ENCODE measurements at regions not wholly inside any gene's neighbourhood (a gene's known extent, or its start where the extent isn't known, plus 50 kb on each side); places are given as distances from the start of the nearest gene placed in this dataset.
"Not testable (repeated sequence)": the region's sequence is repeated elsewhere in the genome, so short reads cannot be mapped to it uniquely, and the experiment has no call there.

GRCh38 chr5:120330558-120330957 is 133.5 kb upstream of the PRR16 start:
- Histone ChIP-seq H3K27me3 (no peaks in the 10 kb centered on the region), H3K27ac (no peak overlapping the region), H3K4me3 (no peak overlapping the region), H3K9me3 (no peaks in the 10 kb centered on the region), H3K4me1 (no peaks in the 10 kb centered on the region), H3K36me3 (no peaks in the 10 kb centered on the region)
- no peak for ATAC-seq
- DNase-seq: no peak
- intact Hi-C loops (cut with DNase I): no loop called here
- no peak for TF ChIP-seq CTCF (IDR thresholded peaks at IDR 0.05)

GRCh38 chr5:120344181-120344580 is 119.9 kb upstream of the PRR16 start:
- no peaks in the 10 kb centered on the region for H3K4me1 ChIP-seq
- intact Hi-C loops (cut with DNase I): no loop called here
- no peaks in the 10 kb centered on the region for H3K9me3 ChIP-seq
- DNase-seq (no peak), ATAC-seq (no peak)
- H3K27me3 ChIP-seq: no peaks in the 10 kb centered on the region
- no peak overlapping the region for H3K27ac ChIP-seq
- H3K36me3 ChIP-seq: no peaks in the 10 kb centered on the region
- no peak for TF ChIP-seq CTCF (IDR thresholded peaks at IDR 0.05)
- H3K4me3 ChIP-seq: no peak overlapping the region

- intact Hi-C loops (cut with DNase I): no loop called here
- DNase-seq: no peak
- H3K27me3 ChIP-seq: no peaks in the 10 kb centered on the region
- no peaks in the 10 kb centered on the region for H3K36me3 ChIP-seq
- no peak for TF ChIP-seq CTCF (IDR thresholded peaks at IDR 0.05)
- ATAC-seq: no peak
- no peaks in the 10 kb centered on the region for H3K4me1 ChIP-seq
- H3K4me3 ChIP-seq: no peak overlapping the region
- no peak overlapping the region for H3K27ac ChIP-seq
- no peaks in the 10 kb centered on the region for H3K9me3 ChIP-seq
These were observed 118.2 kb upstream of the PRR16 start for GRCh38 chr5:120345947-120346346.

GRCh38 chr5:120351071-120351470 is 113.0 kb upstream of the PRR16 start:
- H3K36me3 ChIP-seq; DNase-seq; H3K9me3 ChIP-seq; H3K4me1 ChIP-seq; H3K27ac ChIP-seq; H3K27me3 ChIP-seq; ATAC-seq; H3K4me3 ChIP-seq; intact Hi-C loops (cut with DNase I): not testable (repeated sequence)

GRCh38 chr5:120354126-120354525 is 110.0 kb upstream of the PRR16 start:
- no peaks in the 10 kb centered on the region for H3K27me3 ChIP-seq
- DNase-seq: no peak
- H3K4me1 ChIP-seq: no peaks in the 10 kb centered on the region
- H3K27ac ChIP-seq: no peak overlapping the region
- intact Hi-C loops (cut with DNase I): no loop called here
- no peak for TF ChIP-seq CTCF (IDR thresholded peaks at IDR 0.05)
- no peaks in the 10 kb centered on the region for H3K36me3 ChIP-seq
- H3K4me3 ChIP-seq: no peak overlapping the region
- H3K9me3 ChIP-seq: no peaks in the 10 kb centered on the region
- ATAC-seq: no peak

GRCh38 chr5:120358949-120359348 is 105.2 kb upstream of the PRR16 start:
- H3K4me1 ChIP-seq: no peaks in the 10 kb centered on the region
- DNase-seq (no peak), ATAC-seq (no peak)
- TF ChIP-seq CTCF (IDR thresholded peaks at IDR 0.05): no peak
- no peaks in the 10 kb centered on the region for H3K9me3 ChIP-seq
- intact Hi-C loops (cut with DNase I): no loop called here
- no peaks in the 10 kb centered on the region for H3K27me3 ChIP-seq
- H3K4me3 ChIP-seq: no peak overlapping the region
- no peak overlapping the region for H3K27ac ChIP-seq
- H3K36me3 ChIP-seq: no peaks in the 10 kb centered on the region

All from upper lobe of right lung (tissue), 1 donor.